HepG2 (cell line): ENCODE measurements at regions not wholly inside any gene's neighbourhood (a gene's known extent, or its start where the extent isn't known, plus 50 kb on each side); places are given as distances from the start of the nearest gene placed in this dataset.
A peak's percentile ranks its signal among the peaks of the same experiment; 100 is the strongest.

Source experiments
- ATAC-seq: fragments of 200-7000 bp; cut with Tn5 transposase; 3 replicates; pipeline ENCODE4 v1.9.1; 2020; ENCODE audit warnings: mild to moderate bottlenecking, moderate library complexity
- BruUV-seq: library from RNA; stranded (reverse); fragments of 400-500 nt; replicated peaks from 2 replicates; lab custom pipeline; 2021; lab: Mats Ljungman, UMichigan
- CTCF ChIA-PET: fragments of 300-600 bp; formaldehyde crosslinking; extraction: SDS; loops from one replicate; lab custom pipeline; 2021; ENCODE audit warnings: low total read pairs, inconsistent platforms, low intra/inter-chr PET ratio; lab: Yijun Ruan, JAX
- POLR2A ChIA-PET: fragments of 350-600 bp; sonication (Branson Sonifier 250); formaldehyde crosslinking; loops from one replicate; lab custom pipeline; 2020; ENCODE audit warnings: antibody characterized with exemption, inconsistent platforms; lab: Yijun Ruan, JAX
- DNase-seq: peaks from one replicate; pipeline ENCODE4 v3.0.0-alpha.2; 2015; ENCODE audit warnings: low spot score
- FAIRE-seq: peaks from 3 replicates; lab custom pipeline; 2011; peaks lifted over from hg19 to GRCh38; lab: Jason Lieb, UNC
- H2AFZ ChIP-seq: one replicate; pipeline ENCODE4 v1.6.1; 2011; ENCODE audit warnings: low read length, inconsistent platforms
- H3K27ac ChIP-seq: fragments of 300-600 bp; 3 replicates; pipeline ENCODE4 v1.8.0; 2011; ENCODE audit warnings: mixed run types, mild to moderate bottlenecking, mixed read lengths, low read length, inconsistent platforms; ENCODE audit not compliant: insufficient read depth; ENCODE audit errors: extremely low read length
- H3K27me3 ChIP-seq, 2 experiments: fragments of 200-600 bp in 1 of 2; 2 replicates in 1 of 2; 3 replicates in 1 of 2; pipeline versions ENCODE4 v1.6.0 to v1.8.0; 2011; ENCODE audit warnings: low read length in 2 of 2, mild to moderate bottlenecking in 2 of 2, moderate library complexity in 2 of 2, inconsistent platforms in 1 of 2; ENCODE audit not compliant: insufficient read depth in 2 of 2, control insufficient read depth in 1 of 2
- H3K36me3 ChIP-seq, 2 experiments: fragments of 200-600 bp in 1 of 2; replicated peaks in 1 of 2; 2 replicates in 1 of 2; 3 replicates in 1 of 2; pipeline versions ENCODE4 v1.5.1 to v1.8.0; 2011; ENCODE audit warnings: low read length in 2 of 2, inconsistent platforms in 1 of 2; ENCODE audit not compliant: insufficient read depth in 2 of 2, control insufficient read depth in 1 of 2
- H3K4me1 ChIP-seq: 2 replicates; pipeline ENCODE4 v1.5.1; 2012; ENCODE audit warnings: low read length, inconsistent platforms; ENCODE audit not compliant: insufficient read depth
- H3K4me2 ChIP-seq: 2 replicates; pipeline ENCODE4 v1.6.0; 2011; ENCODE audit warnings: low read depth, low read length, inconsistent platforms
- H3K4me3 ChIP-seq, 3 experiments: fragments of 200-600 bp in 1 of 3; sonication (generic), shearing (Covaris generic) in 1 of 3; replicated peaks in 1 of 3; 2 replicates each; pipeline ENCODE4 v1.5.1; 2011 to 2016; ENCODE audit warnings: low read length in 3 of 3, inconsistent platforms in 2 of 3, low read depth in 2 of 3, mild to moderate bottlenecking in 2 of 3, control low read depth in 1 of 3, mixed read lengths in 1 of 3; ENCODE audit not compliant: insufficient read depth in 1 of 3
- H3K79me2 ChIP-seq: one replicate; pipeline ENCODE4 v1.6.1; 2011; ENCODE audit warnings: low read length, inconsistent platforms; ENCODE audit not compliant: insufficient read depth
- H3K9ac ChIP-seq: 2 replicates; pipeline ENCODE4 v1.6.0; 2011; ENCODE audit warnings: mild to moderate bottlenecking, low read depth, low read length, inconsistent platforms; ENCODE audit not compliant: insufficient read depth
- H3K9me3 ChIP-seq: 2 replicates; pipeline ENCODE4 v1.5.1; 2012; ENCODE audit warnings: mild to moderate bottlenecking, low read length
- H4K20me1 ChIP-seq: 2 replicates; pipeline ENCODE4 v1.6.0; 2011; ENCODE audit warnings: inconsistent platforms, mild to moderate bottlenecking, low read length, moderate library complexity; ENCODE audit not compliant: insufficient read depth
- CREBL2 ChIP-seq: sonication (generic); formaldehyde crosslinking; IDR thresholded peaks from 2 replicates; pipeline ENCODE4 v1.8.1; 2023; ENCODE audit warnings: missing genetic modification reagents, mild to moderate bottlenecking, borderline replicate concordance
- EZH2 ChIP-seq: conservative IDR thresholded peaks from 2 replicates; pipeline ENCODE4 v1.6.1; 2012; ENCODE audit warnings: mild to moderate bottlenecking, low read depth, low read length, moderate library complexity
- FOXO4 ChIP-seq: sonication (generic); formaldehyde crosslinking; conservative IDR thresholded peaks from 2 replicates; pipeline ENCODE4 v1.8.1; 2023; ENCODE audit warnings: missing genetic modification reagents
- HINFP ChIP-seq: sonication (generic); formaldehyde crosslinking; IDR thresholded peaks from 2 replicates; pipeline ENCODE4 v1.4.0; 2020; ENCODE audit warnings: low read depth, mild to moderate bottlenecking, missing genetic modification reagents
- KAT8 ChIP-seq: IDR thresholded peaks from 2 replicates; pipeline ENCODE4 v1.6.1; 2016; ENCODE audit warnings: missing genetic modification reagents, missing compliant biosample characterization
- MAFF ChIP-seq: IDR thresholded peaks from 2 replicates; pipeline ENCODE4 v1.6.1; 2011; ENCODE audit warnings: low read depth, low read length, improper control_type of control experiment
- MAFK ChIP-seq, 2 experiments: IDR thresholded peaks in 1 of 2; conservative IDR thresholded peaks in 1 of 2; 2 replicates each; pipeline ENCODE4 v1.6.1; 2011; ENCODE audit warnings: improper control_type of control experiment in 2 of 2, low read length in 2 of 2
- MYNN ChIP-seq: sonication (generic); formaldehyde crosslinking; IDR thresholded peaks from 2 replicates; pipeline ENCODE4 v1.4.0; 2020; ENCODE audit warnings: mild to moderate bottlenecking, low read depth, missing genetic modification reagents
- NPAS2 ChIP-seq: sonication (generic); formaldehyde crosslinking; IDR thresholded peaks from 2 replicates; pipeline ENCODE4 v1.8.0; 2022; ENCODE audit warnings: mild to moderate bottlenecking, missing genetic modification reagents, borderline replicate concordance
- RORA ChIP-seq: sonication (generic); formaldehyde crosslinking; IDR thresholded peaks from 2 replicates; pipeline ENCODE4 v1.5.0; 2020; ENCODE audit warnings: mild to moderate bottlenecking, missing genetic modification reagents, moderate library complexity
- SNAPC5 ChIP-seq: sonication (generic); formaldehyde crosslinking; IDR thresholded peaks from 2 replicates; pipeline ENCODE4 v1.8.1; 2023; ENCODE audit warnings: mild to moderate bottlenecking, missing genetic modification reagents, borderline replicate concordance
- TARDBP ChIP-seq: sonication (generic); formaldehyde crosslinking; IDR thresholded peaks from 2 replicates; pipeline ENCODE4 v1.8.0; 2022; ENCODE audit warnings: mild to moderate bottlenecking, missing genetic modification reagents
- TRIM24 ChIP-seq: sonication (generic); formaldehyde crosslinking; IDR thresholded peaks from 2 replicates; pipeline ENCODE4 v1.8.0; 2022; ENCODE audit warnings: mild to moderate bottlenecking, missing genetic modification reagents
- ZBTB7A ChIP-seq: sonication (generic); formaldehyde crosslinking; IDR thresholded peaks from 2 replicates; pipeline ENCODE4 v1.8.0; 2022; ENCODE audit warnings: mild to moderate bottlenecking, missing genetic modification reagents
- ZNF530 ChIP-seq: sonication (generic); formaldehyde crosslinking; IDR thresholded peaks from 2 replicates; pipeline ENCODE4 v1.5.0; 2020; ENCODE audit warnings: low read depth, mild to moderate bottlenecking, missing genetic modification reagents
- ZNF543 ChIP-seq: sonication (generic); formaldehyde crosslinking; IDR thresholded peaks from 2 replicates; pipeline ENCODE4 v1.4.0; 2020; ENCODE audit warnings: mild to moderate bottlenecking, missing genetic modification reagents
- ZNF652 ChIP-seq: IDR thresholded peaks from 2 replicates; pipeline ENCODE4 v1.6.1; 2016; ENCODE audit warnings: low read depth, borderline replicate concordance
- ZNF713 ChIP-seq: sonication (generic); formaldehyde crosslinking; IDR thresholded peaks from 2 replicates; pipeline ENCODE4 v1.4.0; 2020; ENCODE audit warnings: mild to moderate bottlenecking, missing genetic modification reagents
- WGBS: methylation state at CpG from one replicate; pipeline ENCODE4 v1.1.6; 2017; ENCODE audit warnings: low lambda C conversion rate; 5-methylcytosine and 5-hydroxymethylcytosine counted together
- in situ Hi-C: cut with HindIII; loops from 2 replicates; pipeline ENCODE4 v1.10.0; 2017; ENCODE audit warnings: low pct_unique_long_range_greater_than_20kb; ENCODE audit not compliant: extremely low pct_ligation_motif_present
- intact Hi-C: fragments of 100-400 bp; cut with micrococcal nuclease; formaldehyde crosslinking; loops from one replicate; pipeline ENCODE4 v1.10.0; 2022; ENCODE audit not compliant: unreplicated experiment

- Histone ChIP-seq H3K9me3 (no peaks in the 10 kb centered on the region), H3K79me2 (no peaks in the 10 kb centered on the region), H3K4me1 (no peaks in the 10 kb centered on the region), H3K27me3 (peaks cover 0 to 12% of the 10 kb centered on the region in 2 experiments; a peak in 2 of 5 replicates), H3K36me3 (no peaks in the 10 kb centered on the region), H4K20me1 (no peaks in the 10 kb centered on the region), H3K27ac (no peak overlapping the region), H3K9ac (no peak overlapping the region), H2AFZ (no peak overlapping the region), H3K4me2 (no peak overlapping the region), H3K4me3 (no peak overlapping the region)
- in situ Hi-C loops: no loop called here
- ATAC-seq: no peak
- ChIA-PET CTCF (no interaction called here), POLR2A (no interaction called here)
- DNase-seq: no peak
- FAIRE-seq: no peak
- intact Hi-C loops: no loop called here
- TF ChIP-seq KAT8 (CRISPR knock-in tag) (no peak), MAFK (conservative IDR thresholded peaks at IDR 0.05 in 1 of 2, IDR thresholded peaks at IDR 0.05 in 1 of 2; ENCODE audit: low read length in 2 of 2) (peak; percentile 83 to 90), CREBL2 (CRISPR knock-in tag) (no peak), MAFF (peak; percentile 87)
- no TSS peak for BruUV-seq
These were observed 182.5 kb downstream of the FNDC1 start for GRCh38 chr6:159351707-159352106.

- DNase-seq (no peak), ATAC-seq (no peak), FAIRE-seq (no peak)
- H4K20me1 ChIP-seq: no peaks in the 10 kb centered on the region
- H3K79me2 ChIP-seq: no peaks in the 10 kb centered on the region
- intact Hi-C loops (no loop called here), in situ Hi-C loops (no loop called here)
- H3K9me3 ChIP-seq: no peaks in the 10 kb centered on the region
- H3K4me1 ChIP-seq: no peaks in the 10 kb centered on the region
- H3K4me2 ChIP-seq: no peak overlapping the region
- H3K4me3 ChIP-seq: no peak overlapping the region
- H2AFZ ChIP-seq: no peak overlapping the region
- CTCF ChIA-PET: no interaction called here
- 0% methylated on average over 4 of the region's 4 CpGs for WGBS
- peaks cover 0 to 5% of the 10 kb centered on the region in 2 experiments; a peak in 1 of 5 replicates for H3K27me3 ChIP-seq
- H3K9ac ChIP-seq: no peak overlapping the region
- BruUV-seq: no TSS peak
- H3K36me3 ChIP-seq: no peaks in the 10 kb centered on the region
- H3K27ac ChIP-seq: no peak overlapping the region
- POLR2A ChIA-PET: no interaction called here
- no peak for TF ChIP-seq NPAS2 (CRISPR knock-in tag)
- no peak for TF ChIP-seq RORA (CRISPR knock-in tag)
- no peak for TF ChIP-seq TRIM24 (CRISPR knock-in tag)
- TF ChIP-seq TARDBP (CRISPR knock-in tag): no peak
- TF ChIP-seq ZNF713 (CRISPR knock-in tag): no peak
- TF ChIP-seq HINFP (CRISPR knock-in tag): no peak
- no peak for TF ChIP-seq FOXO4
- no peak for TF ChIP-seq ZNF530 (CRISPR knock-in tag)
- TF ChIP-seq ZNF543 (CRISPR knock-in tag): no peak
- no peak for TF ChIP-seq ZNF652 (CRISPR knock-in tag)
- no peak for TF ChIP-seq SNAPC5 (CRISPR knock-in tag)
- TF ChIP-seq ZBTB7A (CRISPR knock-in tag): no peak
- no peak for TF ChIP-seq EZH2
- TF ChIP-seq MYNN (CRISPR knock-in tag): no peak
These were observed 180.7 kb downstream of the FNDC1 start for GRCh38 chr6:159349915-159350314.
